ENCODE measurements at regions not wholly inside any gene's neighbourhood (a gene's known extent, or its start where the extent isn't known, plus 50 kb on each side); places are given as distances from the start of the nearest gene placed in this dataset.
"Not testable (repeated sequence)": the region's sequence is repeated elsewhere in the genome, so short reads cannot be mapped to it uniquely, and the experiment has no call there.

DNA sequence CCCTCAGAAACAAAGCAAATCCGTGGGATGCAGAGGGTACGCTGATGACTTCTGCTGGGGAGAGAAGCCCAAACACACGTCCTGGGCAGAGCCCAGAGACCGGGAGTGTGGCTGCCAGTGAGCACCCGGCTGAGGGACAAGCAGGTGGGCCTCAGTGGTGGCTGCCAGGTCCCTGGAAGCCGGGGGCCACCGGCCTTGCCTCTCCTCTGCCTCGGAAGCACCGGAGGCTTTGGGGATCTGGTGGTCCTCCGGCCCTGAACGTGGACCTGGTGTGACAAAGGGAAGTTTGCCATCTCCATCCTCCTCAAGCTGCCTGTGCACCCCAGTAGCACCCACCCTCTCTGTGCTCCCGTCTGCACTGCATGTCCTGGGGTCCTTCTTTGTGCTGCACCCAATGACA, 94.3 kb downstream of the POTEC start:
- intact Hi-C loops (cut with micrococcal nuclease; ENCODE audit: unreplicated experiment); BruUV-seq (replicated peaks); H3K79me2 ChIP-seq (ENCODE audit: control insufficient read depth, insufficient read depth, low read length); H2AFZ ChIP-seq (ENCODE audit: control insufficient read depth, low read depth, low read length); H3K4me1 ChIP-seq (ENCODE audit: control insufficient read depth, insufficient read depth, low read length); H3K27me3 ChIP-seq (replicated peaks in 1 of 2; ENCODE audit: control insufficient read depth in 2 of 2, insufficient read depth in 2 of 2, low read length in 1 of 2); H4K20me1 ChIP-seq (ENCODE audit: control insufficient read depth, insufficient read depth); SMC1A ChIA-PET (ENCODE audit: uncharacterized antibody, unreplicated experiment); H3K4me2 ChIP-seq (ENCODE audit: control insufficient read depth, insufficient read depth); H3K9me3 ChIP-seq (replicated peaks; ENCODE audit: control insufficient read depth, insufficient read depth, low read length); RAD21 ChIA-PET (ENCODE audit: unreplicated experiment); H3K27ac ChIP-seq (ENCODE audit: control insufficient read depth, insufficient read depth); H3K4me3 ChIP-seq; POLR2A ChIA-PET; CTCF ChIA-PET; in situ Hi-C loops (cut with MboI); H3K9ac ChIP-seq (ENCODE audit: control insufficient read depth, insufficient read depth, low read length); FAIRE-seq; DNase-seq (ENCODE audit: low read depth, low spot score); H3K36me3 ChIP-seq (ENCODE audit: control insufficient read depth in 2 of 2, insufficient read depth in 2 of 2, low read length in 1 of 2); ATAC-seq: not testable (repeated sequence)
- WGBS (ENCODE audit: insufficient coverage, insufficient replicate concordance, low lambda C conversion rate, missing lambda C conversion rate) = 15% methylated on average over 7 of the region's 12 CpGs

DNA sequence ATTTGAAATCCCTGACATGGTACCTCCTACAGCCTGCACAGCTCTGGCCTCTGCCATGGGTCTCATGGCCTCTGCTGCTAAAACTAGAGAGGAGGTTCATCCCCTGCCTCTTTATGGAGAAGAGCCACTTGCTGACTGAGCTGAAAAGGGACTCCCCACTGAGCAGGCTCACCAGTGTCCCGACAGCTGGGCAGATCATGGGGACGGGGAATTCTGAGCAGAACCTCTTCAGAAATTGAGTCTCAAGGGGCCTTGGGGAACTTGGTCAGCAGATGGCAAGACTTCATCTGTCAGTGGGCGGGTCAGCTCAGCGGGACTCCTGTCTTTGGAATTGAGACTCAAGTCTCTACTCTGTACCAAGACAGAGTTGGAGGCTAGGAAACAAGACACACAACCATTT, 95.7 kb downstream of the POTEC start:
- intact Hi-C loops (cut with micrococcal nuclease; ENCODE audit: unreplicated experiment) = not testable (repeated sequence)

GRCh38 chr18:14435460-14435859, 107.9 kb downstream of the POTEC start:
- H3K79me2 ChIP-seq (ENCODE audit: control insufficient read depth, insufficient read depth, low read length); H4K20me1 ChIP-seq (ENCODE audit: control insufficient read depth, insufficient read depth); intact Hi-C loops (cut with micrococcal nuclease; ENCODE audit: unreplicated experiment); RAD21 ChIA-PET (ENCODE audit: unreplicated experiment); H3K9me3 ChIP-seq (replicated peaks; ENCODE audit: control insufficient read depth, insufficient read depth, low read length); CTCF ChIA-PET; H3K27ac ChIP-seq (ENCODE audit: control insufficient read depth, insufficient read depth); H3K36me3 ChIP-seq (ENCODE audit: control insufficient read depth in 2 of 2, insufficient read depth in 2 of 2, low read length in 1 of 2); SMC1A ChIA-PET (ENCODE audit: uncharacterized antibody, unreplicated experiment); H3K4me1 ChIP-seq (ENCODE audit: control insufficient read depth, insufficient read depth, low read length); ATAC-seq; DNase-seq (ENCODE audit: low read depth, low spot score); H2AFZ ChIP-seq (ENCODE audit: control insufficient read depth, low read depth, low read length); H3K27me3 ChIP-seq (replicated peaks in 1 of 2; ENCODE audit: control insufficient read depth in 2 of 2, insufficient read depth in 2 of 2, low read length in 1 of 2); FAIRE-seq; POLR2A ChIA-PET; in situ Hi-C loops (cut with MboI); H3K9ac ChIP-seq (ENCODE audit: control insufficient read depth, insufficient read depth, low read length); BruUV-seq (replicated peaks); H3K4me3 ChIP-seq; H3K4me2 ChIP-seq (ENCODE audit: control insufficient read depth, insufficient read depth): not testable (repeated sequence)
- WGBS (ENCODE audit: insufficient coverage, insufficient replicate concordance, low lambda C conversion rate, missing lambda C conversion rate) = 17% methylated on average over 2 of the region's 4 CpGs

More for the DNA sequence above, 95.7 kb downstream of the POTEC start:
- H4K20me1 ChIP-seq (ENCODE audit: control insufficient read depth, insufficient read depth); H3K4me3 ChIP-seq; H3K36me3 ChIP-seq (ENCODE audit: control insufficient read depth in 2 of 2, insufficient read depth in 2 of 2, low read length in 1 of 2); in situ Hi-C loops (cut with MboI); RAD21 ChIA-PET (ENCODE audit: unreplicated experiment); H3K4me1 ChIP-seq (ENCODE audit: control insufficient read depth, insufficient read depth, low read length); BruUV-seq (replicated peaks); FAIRE-seq; CTCF ChIA-PET; H3K79me2 ChIP-seq (ENCODE audit: control insufficient read depth, insufficient read depth, low read length); H3K9me3 ChIP-seq (replicated peaks; ENCODE audit: control insufficient read depth, insufficient read depth, low read length); POLR2A ChIA-PET; ATAC-seq; H3K4me2 ChIP-seq (ENCODE audit: control insufficient read depth, insufficient read depth); H3K27me3 ChIP-seq (replicated peaks in 1 of 2; ENCODE audit: control insufficient read depth in 2 of 2, insufficient read depth in 2 of 2, low read length in 1 of 2); H2AFZ ChIP-seq (ENCODE audit: control insufficient read depth, low read depth, low read length); DNase-seq (ENCODE audit: low read depth, low spot score); H3K9ac ChIP-seq (ENCODE audit: control insufficient read depth, insufficient read depth, low read length); H3K27ac ChIP-seq (ENCODE audit: control insufficient read depth, insufficient read depth); SMC1A ChIA-PET (ENCODE audit: uncharacterized antibody, unreplicated experiment): not testable (repeated sequence)
- 2% methylated on average over 4 of the region's 4 CpGs for WGBS (ENCODE audit: insufficient coverage, insufficient replicate concordance, low lambda C conversion rate, missing lambda C conversion rate)

DNA sequence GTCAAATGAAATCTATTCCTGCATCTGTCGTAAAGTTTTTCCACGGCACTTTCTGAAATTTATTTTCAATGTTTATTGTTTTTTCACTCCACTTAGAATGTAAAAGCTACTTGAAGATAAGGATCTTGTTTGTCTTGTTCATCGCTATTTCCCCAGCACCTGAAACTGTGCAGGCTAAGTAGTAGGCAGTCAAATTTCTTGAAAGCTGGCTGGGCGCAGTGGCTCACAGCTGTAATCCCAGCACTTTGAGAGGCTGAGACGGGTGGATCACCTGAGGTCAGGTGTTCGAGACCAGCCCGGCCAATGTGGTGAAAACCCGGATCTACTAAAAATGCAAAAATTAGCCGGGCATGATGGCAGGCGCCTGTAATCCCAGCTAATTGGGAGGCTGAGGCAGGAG, 111.0 kb downstream of the POTEC start:
- H3K36me3 ChIP-seq (ENCODE audit: control insufficient read depth in 2 of 2, insufficient read depth in 2 of 2, low read length in 1 of 2); H2AFZ ChIP-seq (ENCODE audit: control insufficient read depth, low read depth, low read length); H3K27ac ChIP-seq (ENCODE audit: control insufficient read depth, insufficient read depth); H3K9me3 ChIP-seq (replicated peaks; ENCODE audit: control insufficient read depth, insufficient read depth, low read length); H3K9ac ChIP-seq (ENCODE audit: control insufficient read depth, insufficient read depth, low read length); SMC1A ChIA-PET (ENCODE audit: uncharacterized antibody, unreplicated experiment); H3K4me2 ChIP-seq (ENCODE audit: control insufficient read depth, insufficient read depth); ATAC-seq; H3K4me3 ChIP-seq; in situ Hi-C loops (cut with MboI); BruUV-seq (replicated peaks); H3K79me2 ChIP-seq (ENCODE audit: control insufficient read depth, insufficient read depth, low read length); H3K4me1 ChIP-seq (ENCODE audit: control insufficient read depth, insufficient read depth, low read length); H4K20me1 ChIP-seq (ENCODE audit: control insufficient read depth, insufficient read depth); intact Hi-C loops (cut with micrococcal nuclease; ENCODE audit: unreplicated experiment); FAIRE-seq; DNase-seq (ENCODE audit: low read depth, low spot score); CTCF ChIA-PET; RAD21 ChIA-PET (ENCODE audit: unreplicated experiment); POLR2A ChIA-PET; H3K27me3 ChIP-seq (replicated peaks in 1 of 2; ENCODE audit: control insufficient read depth in 2 of 2, insufficient read depth in 2 of 2, low read length in 1 of 2): not testable (repeated sequence)
- WGBS (ENCODE audit: insufficient coverage, insufficient replicate concordance, low lambda C conversion rate, missing lambda C conversion rate) = 53% methylated on average over 7 of the region's 10 CpGs
